Lower leg skin (tissue), 4 donors: ENCODE measurements at regions not wholly inside any gene's neighbourhood (a gene's known extent, or its start where the extent isn't known, plus 50 kb on each side); places are given as distances from the start of the nearest gene placed in this dataset.
"Not testable (repeated sequence)": the region's sequence is repeated elsewhere in the genome, so short reads cannot be mapped to it uniquely, and the experiment has no call there.

ENCODE experiments used
- DNase-seq, 2 donors: peaks; one replicate each; pipeline ENCODE4 v3.0.0-alpha.2; 2019; ENCODE audit warnings: low spot score in 2 of 2
- H3K4me3 ChIP-seq: fragments of 200-600 bp; sonication (generic); 2 replicates; pipeline ENCODE4 v1.5.1; 2017; ENCODE audit warnings: mild to moderate bottlenecking, low read depth; ENCODE audit not compliant: poor library complexity, severe bottlenecking
- POLR2A ChIP-seq, 2 donors: fragments of 450-650 bp; IDR thresholded peaks; one replicate each; pipeline ENCODE4 v1.6.1; 2016 to 2017; ENCODE audit warnings: antibody characterized with exemption in 2 of 2, mild to moderate bottlenecking in 1 of 2, moderate library complexity in 1 of 2
- WGBS, 2 donors: methylation state at CpG; one replicate each; pipeline ENCODE4 v1.1.5; 2018; 5-methylcytosine and 5-hydroxymethylcytosine counted together
- intact Hi-C: fragments of 100-400 bp; cut with DNase I; formaldehyde crosslinking; loops from one replicate; pipeline ENCODE4 v1.15.0; 2023; ENCODE audit warnings: low total_unique reads
- TF ChIP-seq, protein P1 (sequence below), 3 donors: fragments of 450-650 bp; IDR thresholded peaks; one replicate each; pipeline ENCODE4 v1.5.1; 2016; ENCODE audit warnings: antibody characterized with exemption in 3 of 3, mild to moderate bottlenecking in 3 of 3, moderate library complexity in 2 of 3

DNA sequence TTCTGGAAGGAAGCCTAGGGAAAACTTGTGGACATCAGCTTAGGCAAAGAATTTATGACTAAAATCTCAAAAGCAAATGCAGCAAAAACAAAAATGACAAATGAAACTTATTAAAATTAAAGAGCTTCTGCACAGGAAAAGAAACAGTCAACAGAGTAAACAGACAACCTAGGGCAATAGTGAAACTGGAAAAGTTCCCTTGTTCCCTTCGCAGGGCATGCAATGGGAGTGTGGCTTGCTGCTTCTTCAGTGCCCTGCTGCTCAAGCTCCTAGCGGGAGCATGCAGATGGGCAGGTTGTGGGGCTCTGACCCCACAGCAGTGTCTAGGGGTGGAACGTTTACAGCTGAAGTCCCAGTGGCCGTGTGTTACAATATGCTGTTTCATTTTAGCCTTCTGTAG, 1797.4 kb downstream of the NCAM2 start:
- no peak for TF ChIP-seq POLR2A (IDR thresholded peaks at IDR 0.05)
- TF ChIP-seq, protein P1, sequence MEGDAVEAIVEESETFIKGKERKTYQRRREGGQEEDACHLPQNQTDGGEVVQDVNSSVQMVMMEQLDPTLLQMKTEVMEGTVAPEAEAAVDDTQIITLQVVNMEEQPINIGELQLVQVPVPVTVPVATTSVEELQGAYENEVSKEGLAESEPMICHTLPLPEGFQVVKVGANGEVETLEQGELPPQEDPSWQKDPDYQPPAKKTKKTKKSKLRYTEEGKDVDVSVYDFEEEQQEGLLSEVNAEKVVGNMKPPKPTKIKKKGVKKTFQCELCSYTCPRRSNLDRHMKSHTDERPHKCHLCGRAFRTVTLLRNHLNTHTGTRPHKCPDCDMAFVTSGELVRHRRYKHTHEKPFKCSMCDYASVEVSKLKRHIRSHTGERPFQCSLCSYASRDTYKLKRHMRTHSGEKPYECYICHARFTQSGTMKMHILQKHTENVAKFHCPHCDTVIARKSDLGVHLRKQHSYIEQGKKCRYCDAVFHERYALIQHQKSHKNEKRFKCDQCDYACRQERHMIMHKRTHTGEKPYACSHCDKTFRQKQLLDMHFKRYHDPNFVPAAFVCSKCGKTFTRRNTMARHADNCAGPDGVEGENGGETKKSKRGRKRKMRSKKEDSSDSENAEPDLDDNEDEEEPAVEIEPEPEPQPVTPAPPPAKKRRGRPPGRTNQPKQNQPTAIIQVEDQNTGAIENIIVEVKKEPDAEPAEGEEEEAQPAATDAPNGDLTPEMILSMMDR (IDR thresholded peaks at IDR 0.05): no peak
- H3K4me3 ChIP-seq: no peak overlapping the region
- DNase-seq: no peak
- intact Hi-C loops: no loop called here
- 37 to 75% methylated on average over 4 of the region's 4 CpGs for WGBS, 2 donors

DNA sequence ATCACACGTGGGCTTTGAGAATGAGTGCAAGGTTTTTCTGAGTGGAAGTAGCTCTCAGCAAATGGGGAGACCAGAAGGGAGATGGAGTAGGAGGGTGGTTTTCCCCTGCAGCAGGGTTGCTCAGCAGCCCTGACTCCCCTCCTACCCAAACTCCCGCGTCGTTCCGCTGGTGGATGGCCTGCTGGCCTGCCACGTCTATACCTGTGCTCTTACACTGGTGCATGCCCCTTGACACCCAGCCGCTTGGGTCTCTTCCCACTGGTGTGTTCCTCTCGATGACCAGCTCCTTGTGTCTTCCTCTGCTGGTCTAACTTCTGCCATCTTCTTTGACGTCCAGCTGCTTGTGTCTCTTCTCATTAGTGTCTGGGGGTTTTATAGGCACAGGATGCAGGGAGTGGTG, 1797.9 kb downstream of the NCAM2 start:
- no peak for DNase-seq
- no peak for TF ChIP-seq POLR2A (IDR thresholded peaks at IDR 0.05)
- TF ChIP-seq, protein P1 (IDR thresholded peaks at IDR 0.05): no peak
- 88 to 91% methylated on average over 9 of the region's 9 CpGs for WGBS, 2 donors
- intact Hi-C loops: no loop called here
- H3K4me3 ChIP-seq: no peak overlapping the region

DNA sequence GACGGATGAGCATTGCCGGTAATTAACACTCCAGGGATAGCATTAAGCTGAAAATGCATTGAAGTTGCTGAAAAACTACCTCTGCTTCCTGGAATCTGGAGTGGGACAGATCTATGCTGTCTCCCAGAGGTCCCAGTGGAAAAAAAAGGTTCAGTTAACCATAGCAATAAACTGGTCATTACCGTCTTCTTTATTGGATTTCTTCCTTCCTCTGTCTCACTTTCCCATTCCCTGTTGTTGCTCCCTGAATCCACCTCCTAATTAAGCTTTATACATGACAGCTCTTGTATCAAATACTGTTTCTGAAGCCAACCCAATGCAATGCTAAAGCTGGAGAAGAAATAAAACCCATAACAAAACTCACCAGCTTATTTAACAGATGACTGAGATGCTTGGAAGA, 1805.9 kb downstream of the NCAM2 start:
- H3K4me3 ChIP-seq: no peak overlapping the region
- DNase-seq: no peak
- WGBS, 2 donors: 49 to 63% methylated on average over 3 of the region's 3 CpGs
- TF ChIP-seq, protein P1 (IDR thresholded peaks at IDR 0.05): no peak
- no peak for TF ChIP-seq POLR2A (IDR thresholded peaks at IDR 0.05)
- intact Hi-C loops: no loop called here

GRCh38 chr21:22806278-22806677, 1808.1 kb downstream of the NCAM2 start:
- DNase-seq: no peak
- WGBS, 2 donors: 69 to 73% methylated on average over 3 of the region's 3 CpGs
- no peak overlapping the region for H3K4me3 ChIP-seq
- no peak for TF ChIP-seq POLR2A (IDR thresholded peaks at IDR 0.05)
- TF ChIP-seq, protein P1 (IDR thresholded peaks at IDR 0.05): no peak
- intact Hi-C loops: no loop called here

DNA sequence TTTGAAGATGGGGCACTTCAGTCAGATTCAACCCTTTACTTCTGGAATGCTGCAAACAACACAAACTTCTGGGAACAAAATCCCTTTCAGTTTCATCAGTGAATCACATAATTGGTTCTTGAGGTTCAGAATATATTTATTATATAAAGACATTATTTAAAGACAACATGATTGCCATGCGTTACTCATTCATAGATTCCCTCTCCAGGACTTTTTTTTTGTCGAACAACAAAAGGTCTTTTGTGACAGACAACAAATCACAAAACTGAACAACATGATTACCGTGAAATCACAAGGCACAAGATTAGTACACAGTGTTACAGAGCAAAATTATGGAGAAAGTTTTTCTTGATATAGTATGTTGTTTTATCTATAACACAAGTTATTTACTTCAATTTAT, 1815.0 kb downstream of the NCAM2 start:
- intact Hi-C loops: no loop called here
- TF ChIP-seq, protein P1 (IDR thresholded peaks at IDR 0.05): no peak
- TF ChIP-seq POLR2A (IDR thresholded peaks at IDR 0.05): no peak
- no peak for DNase-seq
- no peak overlapping the region for H3K4me3 ChIP-seq
- WGBS, 2 donors: 53 to 75% methylated on average over 3 of the region's 3 CpGs

- DNase-seq, intact Hi-C loops, H3K4me3 ChIP-seq: not testable (repeated sequence)
- 93% methylated on average over 16 to 22 of the region's 40 CpGs for WGBS, 2 donors
Observed at GRCh38 chr21:22818681-22819485, 1820.7 kb downstream of the NCAM2 start.
